ENCODE measurements at regions not wholly inside any gene's neighbourhood (a gene's known extent, or its start where the extent isn't known, plus 50 kb on each side); places are given as distances from the start of the nearest gene placed in this dataset.

DNA sequence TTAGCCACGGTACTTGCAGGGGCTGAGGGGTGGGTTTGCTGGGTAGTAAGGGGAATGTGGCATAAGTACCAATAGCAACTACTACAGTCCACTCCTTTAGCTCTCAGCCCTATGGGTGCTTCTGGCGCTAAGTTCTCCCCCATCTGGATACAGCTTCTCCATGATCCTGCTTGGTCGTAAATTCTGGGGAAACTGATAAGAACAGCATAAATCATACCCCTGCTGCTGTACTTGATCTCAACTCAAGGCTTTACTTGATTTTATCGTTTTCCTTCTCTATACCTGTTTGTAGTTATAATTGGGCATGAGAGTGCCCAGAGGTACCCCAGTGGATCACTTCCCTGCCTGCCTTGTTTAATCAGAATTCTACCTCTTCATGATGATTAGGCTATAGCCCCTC is 331.4 kb downstream of the PMP22 start:
- no peak for TF ChIP-seq POLR2A (IDR thresholded peaks at IDR 0.05)
- no peak for TF ChIP-seq CTCF (IDR thresholded peaks at IDR 0.05)

All from Peyer's patch (tissue), 4 donors.